ENCODE measurements at regions not wholly inside any gene's neighbourhood (a gene's known extent, or its start where the extent isn't known, plus 50 kb on each side); places are given as distances from the start of the nearest gene placed in this dataset.

GRCh38 chr9:4404156-4404555 lies 86.1 kb upstream of the SLC1A1 start:
- H3K4me3 Mint-ChIP-seq = no peak overlapping the region
- peaks cover 21% of the 10 kb centered on the region for H3K9me3 Mint-ChIP-seq
- no peaks in the 10 kb centered on the region for H3K4me1 Mint-ChIP-seq (ENCODE audit: low read depth)
- no peak overlapping the region for H3K27ac Mint-ChIP-seq
- peaks cover 3% of the 10 kb centered on the region for H3K36me3 Mint-ChIP-seq (ENCODE audit: low read depth)
- no peak for DNase-seq (ENCODE audit: low spot score)
- H3K27me3 Mint-ChIP-seq (ENCODE audit: low read depth) = no peaks in the 10 kb centered on the region

GRCh38 chr9:4402501-4402900 lies 87.8 kb upstream of the SLC1A1 start:
- Mint-ChIP-seq H3K36me3 (ENCODE audit: low read depth) (peaks cover 3% of the 10 kb centered on the region), H3K27me3 (ENCODE audit: low read depth) (no peaks in the 10 kb centered on the region), H3K9me3 (peaks cover 21% of the 10 kb centered on the region), H3K4me1 (ENCODE audit: low read depth) (no peaks in the 10 kb centered on the region), H3K27ac (no peak overlapping the region), H3K4me3 (no peak overlapping the region)
- no peak for DNase-seq (ENCODE audit: low spot score)

GRCh38 chr9:4400731-4401130 lies 89.5 kb upstream of the SLC1A1 start:
- peaks cover 21% of the 10 kb centered on the region for H3K9me3 Mint-ChIP-seq
- H3K36me3 Mint-ChIP-seq (ENCODE audit: low read depth) = peaks cover 3% of the 10 kb centered on the region
- H3K27ac Mint-ChIP-seq = no peak overlapping the region
- H3K4me3 Mint-ChIP-seq = no peak overlapping the region
- no peaks in the 10 kb centered on the region for H3K4me1 Mint-ChIP-seq (ENCODE audit: low read depth)
- DNase-seq (ENCODE audit: low spot score) = no peak
- no peaks in the 10 kb centered on the region for H3K27me3 Mint-ChIP-seq (ENCODE audit: low read depth)

- peaks cover 3% of the 10 kb centered on the region for H3K36me3 Mint-ChIP-seq (ENCODE audit: low read depth)
- no peaks in the 10 kb centered on the region for H3K4me1 Mint-ChIP-seq (ENCODE audit: low read depth)
- DNase-seq (ENCODE audit: low spot score) = no peak
- H3K27ac Mint-ChIP-seq = no peak overlapping the region
- H3K9me3 Mint-ChIP-seq = peaks cover 11% of the 10 kb centered on the region
- peaks cover 2% of the 10 kb centered on the region for H3K27me3 Mint-ChIP-seq (ENCODE audit: low read depth)
- H3K4me3 Mint-ChIP-seq = no peak overlapping the region
Observed at GRCh38 chr9:4397917-4398316, 92.4 kb upstream of the SLC1A1 start.

GRCh38 chr9:4393806-4394523 lies 94.1 kb upstream of the GLIS3 start:
- Mint-ChIP-seq H3K36me3 (ENCODE audit: low read depth) (no peaks in the 10 kb centered on the region), H3K9me3 (no peaks in the 10 kb centered on the region), H3K4me1 (ENCODE audit: low read depth) (no peaks in the 10 kb centered on the region), H3K27me3 (ENCODE audit: low read depth) (peaks cover 5% of the 10 kb centered on the region), H3K27ac (no peak overlapping the region), H3K4me3 (no peak overlapping the region)
- DNase-seq (ENCODE audit: low spot score) = no peak

GRCh38 chr9:4389755-4390154 lies 89.9 kb upstream of the GLIS3 start:
- DNase-seq (ENCODE audit: low spot score) = no peak
- no peak overlapping the region for H3K27ac Mint-ChIP-seq
- peaks cover 5% of the 10 kb centered on the region for H3K27me3 Mint-ChIP-seq (ENCODE audit: low read depth)
- no peaks in the 10 kb centered on the region for H3K9me3 Mint-ChIP-seq
- H3K4me3 Mint-ChIP-seq = no peak overlapping the region
- H3K4me1 Mint-ChIP-seq (ENCODE audit: low read depth) = no peaks in the 10 kb centered on the region
- no peaks in the 10 kb centered on the region for H3K36me3 Mint-ChIP-seq (ENCODE audit: low read depth)

- Mint-ChIP-seq H3K27me3 (ENCODE audit: low read depth) (peaks cover 5% of the 10 kb centered on the region), H3K9me3 (no peaks in the 10 kb centered on the region), H3K27ac (no peak overlapping the region), H3K4me3 (no peak overlapping the region), H3K4me1 (ENCODE audit: low read depth) (no peaks in the 10 kb centered on the region), H3K36me3 (ENCODE audit: low read depth) (no peaks in the 10 kb centered on the region)
- no peak for DNase-seq (ENCODE audit: low spot score)
Observed at GRCh38 chr9:4389003-4389402, 89.1 kb upstream of the GLIS3 start.

- Mint-ChIP-seq H3K27me3 (ENCODE audit: low read depth) (peaks cover under 1% of the 10 kb centered on the region), H3K4me3 (no peak overlapping the region), H3K36me3 (ENCODE audit: low read depth) (no peaks in the 10 kb centered on the region), H3K9me3 (no peaks in the 10 kb centered on the region), H3K27ac (no peak overlapping the region), H3K4me1 (ENCODE audit: low read depth) (no peaks in the 10 kb centered on the region)
- DNase-seq (ENCODE audit: low spot score) = no peak
Observed at GRCh38 chr9:4386819-4387218, 87.0 kb upstream of the GLIS3 start.

GRCh38 chr9:4384750-4385149 lies 84.9 kb upstream of the GLIS3 start:
- H3K9me3 Mint-ChIP-seq = no peaks in the 10 kb centered on the region
- peaks cover 6% of the 10 kb centered on the region for H3K27me3 Mint-ChIP-seq (ENCODE audit: low read depth)
- no peak for DNase-seq (ENCODE audit: low spot score)
- no peaks in the 10 kb centered on the region for H3K36me3 Mint-ChIP-seq (ENCODE audit: low read depth)
- H3K4me3 Mint-ChIP-seq = no peak overlapping the region
- no peak overlapping the region for H3K27ac Mint-ChIP-seq
- H3K4me1 Mint-ChIP-seq (ENCODE audit: low read depth) = no peaks in the 10 kb centered on the region

- peaks cover 9% of the 10 kb centered on the region for H3K27me3 Mint-ChIP-seq (ENCODE audit: low read depth)
- no peaks in the 10 kb centered on the region for H3K36me3 Mint-ChIP-seq (ENCODE audit: low read depth)
- H3K27ac Mint-ChIP-seq = no peak overlapping the region
- no peaks in the 10 kb centered on the region for H3K4me1 Mint-ChIP-seq (ENCODE audit: low read depth)
- H3K4me3 Mint-ChIP-seq = no peak overlapping the region
- H3K9me3 Mint-ChIP-seq = no peaks in the 10 kb centered on the region
- DNase-seq (ENCODE audit: low spot score) = no peak
Observed at GRCh38 chr9:4382722-4383317, 83.0 kb upstream of the GLIS3 start.

GRCh38 chr9:4381744-4382143 lies 81.9 kb upstream of the GLIS3 start:
- no peak overlapping the region for H3K27ac Mint-ChIP-seq
- no peak for DNase-seq (ENCODE audit: low spot score)
- H3K27me3 Mint-ChIP-seq (ENCODE audit: low read depth) = peaks cover 9% of the 10 kb centered on the region
- no peaks in the 10 kb centered on the region for H3K4me1 Mint-ChIP-seq (ENCODE audit: low read depth)
- H3K9me3 Mint-ChIP-seq = no peaks in the 10 kb centered on the region
- no peak overlapping the region for H3K4me3 Mint-ChIP-seq
- no peaks in the 10 kb centered on the region for H3K36me3 Mint-ChIP-seq (ENCODE audit: low read depth)

- no peak for DNase-seq (ENCODE audit: low spot score)
- Mint-ChIP-seq H3K9me3 (no peaks in the 10 kb centered on the region), H3K27me3 (ENCODE audit: low read depth) (peaks cover 9% of the 10 kb centered on the region), H3K27ac (no peak overlapping the region), H3K36me3 (ENCODE audit: low read depth) (no peaks in the 10 kb centered on the region), H3K4me3 (no peak overlapping the region), H3K4me1 (ENCODE audit: low read depth) (no peaks in the 10 kb centered on the region)
Observed at GRCh38 chr9:4380406-4380805, 80.5 kb upstream of the GLIS3 start.

GRCh38 chr9:4375424-4376200 lies 75.7 kb upstream of the GLIS3 start:
- Mint-ChIP-seq H3K27me3 (ENCODE audit: low read depth) (peaks cover 8% of the 10 kb centered on the region), H3K4me1 (ENCODE audit: low read depth) (no peaks in the 10 kb centered on the region), H3K9me3 (no peaks in the 10 kb centered on the region)

GRCh38 chr9:4371108-4371507 lies 71.2 kb upstream of the GLIS3 start:
- Mint-ChIP-seq H3K9me3 (no peaks in the 10 kb centered on the region), H3K27me3 (ENCODE audit: low read depth) (peaks cover 12% of the 10 kb centered on the region), H3K36me3 (ENCODE audit: low read depth) (no peaks in the 10 kb centered on the region), H3K27ac (no peak overlapping the region), H3K4me1 (ENCODE audit: low read depth) (no peaks in the 10 kb centered on the region), H3K4me3 (no peak overlapping the region)
- DNase-seq (ENCODE audit: low spot score) = no peak

More at GRCh38 chr9:4375424-4376200, 75.7 kb upstream of the GLIS3 start:
- Mint-ChIP-seq H3K4me3 (no peak overlapping the region), H3K27ac (no peak overlapping the region), H3K36me3 (ENCODE audit: low read depth) (no peaks in the 10 kb centered on the region)
- no peak for DNase-seq (ENCODE audit: low spot score)
